ENCODE measurements at regions not wholly inside any gene's neighbourhood (a gene's known extent, or its start where the extent isn't known, plus 50 kb on each side); places are given as distances from the start of the nearest gene placed in this dataset.

DNA sequence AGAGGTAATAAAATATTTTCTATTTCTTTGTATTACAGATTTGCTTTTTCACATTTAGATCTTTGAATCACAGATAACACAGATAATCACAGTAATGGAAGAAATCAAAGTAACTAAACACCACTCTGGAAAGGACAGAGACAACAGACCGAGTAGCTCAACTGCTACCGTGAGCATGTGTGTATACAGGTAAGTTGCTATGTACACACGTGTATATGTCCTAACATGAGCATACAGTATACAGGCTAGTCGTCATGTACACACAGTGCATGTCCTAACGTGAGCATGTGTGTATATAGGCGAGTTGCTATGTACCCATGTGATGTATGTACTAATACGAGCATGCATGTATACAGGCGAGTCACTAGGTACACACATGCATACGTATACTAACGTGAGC lies 379.0 kb downstream of the THBS2 start:
- TF ChIP-seq, protein P1, sequence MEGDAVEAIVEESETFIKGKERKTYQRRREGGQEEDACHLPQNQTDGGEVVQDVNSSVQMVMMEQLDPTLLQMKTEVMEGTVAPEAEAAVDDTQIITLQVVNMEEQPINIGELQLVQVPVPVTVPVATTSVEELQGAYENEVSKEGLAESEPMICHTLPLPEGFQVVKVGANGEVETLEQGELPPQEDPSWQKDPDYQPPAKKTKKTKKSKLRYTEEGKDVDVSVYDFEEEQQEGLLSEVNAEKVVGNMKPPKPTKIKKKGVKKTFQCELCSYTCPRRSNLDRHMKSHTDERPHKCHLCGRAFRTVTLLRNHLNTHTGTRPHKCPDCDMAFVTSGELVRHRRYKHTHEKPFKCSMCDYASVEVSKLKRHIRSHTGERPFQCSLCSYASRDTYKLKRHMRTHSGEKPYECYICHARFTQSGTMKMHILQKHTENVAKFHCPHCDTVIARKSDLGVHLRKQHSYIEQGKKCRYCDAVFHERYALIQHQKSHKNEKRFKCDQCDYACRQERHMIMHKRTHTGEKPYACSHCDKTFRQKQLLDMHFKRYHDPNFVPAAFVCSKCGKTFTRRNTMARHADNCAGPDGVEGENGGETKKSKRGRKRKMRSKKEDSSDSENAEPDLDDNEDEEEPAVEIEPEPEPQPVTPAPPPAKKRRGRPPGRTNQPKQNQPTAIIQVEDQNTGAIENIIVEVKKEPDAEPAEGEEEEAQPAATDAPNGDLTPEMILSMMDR (conservative IDR thresholded peaks at IDR 0.05): no peak
- no peak for TF ChIP-seq EZH2 (IDR thresholded peaks at IDR 0.05; ENCODE audit: low read depth)
- no TSS peak for BruUV-seq (replicated peaks)
- Histone ChIP-seq H3K9me3 (ENCODE audit: insufficient read depth, low read depth) (no peaks in the 10 kb centered on the region), H4K20me1 (ENCODE audit: insufficient read depth) (no peaks in the 10 kb centered on the region), H3F3A (ENCODE audit: insufficient read depth, low read depth) (peaks cover 13% of the 10 kb centered on the region; the same call in 1 of the 2 replicates), H3K36me3 (ENCODE audit: low read depth) (no peaks in the 10 kb centered on the region), H3K79me2 (ENCODE audit: low read depth) (no peaks in the 10 kb centered on the region), H3K27me3 (ENCODE audit: insufficient read depth, low read depth) (0 out of 2 replicates have a peak, but pooled peaks cover 6% of the 10 kb centered on the region), H3K27ac (no peak overlapping the region), H3K4me1 (replicated peaks; ENCODE audit: insufficient read depth) (peaks cover 12% of the 10 kb centered on the region), H2AFZ (no peak overlapping the region), H3K4me3 (no peak overlapping the region), H3K9me2 (ENCODE audit: insufficient read depth) (no peaks in the 10 kb centered on the region), H3K4me2 (no peak overlapping the region)
- POLR2A ChIA-PET (ENCODE audit: unreplicated experiment): no interaction called here
- intact Hi-C loops (cut with micrococcal nuclease; ENCODE audit: unreplicated experiment): no loop called here
- CTCF ChIA-PET: no interaction called here
- no peak for DNase-seq

GRCh38 chr6:168873278-168874190 lies 380.1 kb downstream of the THBS2 start:
- Histone ChIP-seq H2AFZ (no peak overlapping the region), H3K36me3 (ENCODE audit: low read depth) (no peaks in the 10 kb centered on the region), H4K20me1 (ENCODE audit: insufficient read depth) (no peaks in the 10 kb centered on the region), H3K27me3 (ENCODE audit: insufficient read depth, low read depth) (0 out of 2 replicates have a peak, but pooled peaks cover 6% of the 10 kb centered on the region), H3K4me3 (no peak overlapping the region), H3K9me3 (ENCODE audit: insufficient read depth, low read depth) (no peaks in the 10 kb centered on the region), H3K27ac (no peak overlapping the region), H3K4me2 (no peak overlapping the region), H3K9me2 (ENCODE audit: insufficient read depth) (no peaks in the 10 kb centered on the region), H3F3A (ENCODE audit: insufficient read depth, low read depth) (peaks cover 13% of the 10 kb centered on the region; the same call in 1 of the 2 replicates), H3K79me2 (ENCODE audit: low read depth) (no peaks in the 10 kb centered on the region), H3K4me1 (replicated peaks; ENCODE audit: insufficient read depth) (peaks cover 12% of the 10 kb centered on the region)
- BruUV-seq (replicated peaks): no TSS peak
- CTCF ChIA-PET: no interaction called here
- POLR2A ChIA-PET (ENCODE audit: unreplicated experiment): no interaction called here
- DNase-seq: no peak
- intact Hi-C loops (cut with micrococcal nuclease; ENCODE audit: unreplicated experiment): no loop called here
- TF ChIP-seq, protein P1 (conservative IDR thresholded peaks at IDR 0.05): no peak
- no peak for TF ChIP-seq EZH2 (IDR thresholded peaks at IDR 0.05; ENCODE audit: low read depth)

DNA sequence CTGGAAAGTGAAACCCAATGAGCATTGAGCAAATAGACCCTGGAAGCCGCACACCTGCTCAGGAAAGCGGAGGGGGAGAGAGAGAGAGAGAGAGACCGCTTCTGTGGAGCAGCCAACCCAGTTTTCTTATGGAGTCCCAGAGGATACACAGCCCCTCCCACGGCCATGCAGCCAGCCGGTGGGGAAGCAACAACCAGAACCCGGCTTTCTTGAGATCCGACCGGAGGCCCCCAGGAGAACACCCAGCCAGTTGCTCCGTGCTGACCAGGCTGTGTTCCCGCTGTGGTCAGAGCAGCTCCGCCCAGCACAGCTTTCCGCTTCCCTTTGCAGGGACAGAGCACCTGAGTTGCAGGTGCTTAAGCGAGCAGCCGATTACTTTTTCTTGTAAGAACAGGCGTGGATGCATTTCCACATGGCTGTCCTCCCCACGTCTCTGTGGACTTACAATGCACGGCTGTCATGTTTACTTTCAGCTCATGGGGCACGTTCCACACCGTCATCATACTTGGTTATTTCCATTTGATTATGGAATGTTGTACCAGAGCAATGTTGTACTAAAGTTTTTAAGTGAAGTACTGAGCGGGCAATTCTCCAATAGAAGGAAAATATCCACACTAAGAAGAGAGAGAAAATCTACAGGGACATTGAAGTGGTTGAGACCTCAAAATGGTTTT lies 381.9 kb downstream of the THBS2 start:
- intact Hi-C loops (cut with micrococcal nuclease; ENCODE audit: unreplicated experiment): no loop called here
- CTCF ChIA-PET: no interaction called here
- no peaks in the 10 kb centered on the region for H3K4me1 ChIP-seq (replicated peaks; ENCODE audit: insufficient read depth)
- no peak overlapping the region for H3K4me2 ChIP-seq
- no peaks in the 10 kb centered on the region for H3K79me2 ChIP-seq (ENCODE audit: low read depth)
- no TSS peak for BruUV-seq (replicated peaks)
- H4K20me1 ChIP-seq (ENCODE audit: insufficient read depth): no peaks in the 10 kb centered on the region
- DNase-seq: no peak
- no peaks in the 10 kb centered on the region for H3K36me3 ChIP-seq (ENCODE audit: low read depth)
- no peak overlapping the region for H2AFZ ChIP-seq
- H3K27me3 ChIP-seq (ENCODE audit: insufficient read depth, low read depth): 0 out of 2 replicates have a peak, but pooled peaks cover 6% of the 10 kb centered on the region
- no peaks in the 10 kb centered on the region for H3K9me2 ChIP-seq (ENCODE audit: insufficient read depth)
- H3K9me3 ChIP-seq (ENCODE audit: insufficient read depth, low read depth): no peaks in the 10 kb centered on the region
- POLR2A ChIA-PET (ENCODE audit: unreplicated experiment): no interaction called here
- no peaks in the 10 kb centered on the region for H3F3A ChIP-seq (ENCODE audit: insufficient read depth, low read depth)
- no peak overlapping the region for H3K27ac ChIP-seq
- no peak overlapping the region for H3K4me3 ChIP-seq
- TF ChIP-seq EZH2 (IDR thresholded peaks at IDR 0.05; ENCODE audit: low read depth): no peak
- TF ChIP-seq, protein P1 (conservative IDR thresholded peaks at IDR 0.05): no peak
